Astrocyte (in vitro differentiated cells and primary cell): ENCODE measurements at regions not wholly inside any gene's neighbourhood (a gene's known extent, or its start where the extent isn't known, plus 50 kb on each side); places are given as distances from the start of the nearest gene placed in this dataset.
A peak's percentile ranks its signal among the peaks of the same experiment; 100 is the strongest.

ENCODE experiments used
- DNase-seq: peaks from one replicate; pipeline ENCODE4 v3.0.0-alpha.2; 2010; ENCODE audit warnings: low read depth
- FAIRE-seq: peaks from 2 replicates; lab custom pipeline; 2011; peaks lifted over from hg19 to GRCh38; lab: Jason Lieb, UNC
- H2AFZ ChIP-seq: 2 replicates; pipeline ENCODE4 v1.6.0; 2012; ENCODE audit warnings: low read depth, low read length, inconsistent platforms
- H3K27ac ChIP-seq: 2 replicates; pipeline ENCODE4 v1.5.1; 2011; ENCODE audit warnings: low read depth, low read length, inconsistent platforms
- H3K27me3 ChIP-seq: 2 replicates; pipeline ENCODE4 v1.6.0; 2011; ENCODE audit warnings: low read length, inconsistent platforms; ENCODE audit not compliant: insufficient read depth
- H3K36me3 ChIP-seq: 2 replicates; pipeline ENCODE4 v1.5.1; 2011; ENCODE audit warnings: low read length, inconsistent platforms; ENCODE audit not compliant: insufficient read depth
- H3K4me1 ChIP-seq: 2 replicates; pipeline ENCODE4 v1.5.1; 2011; ENCODE audit warnings: low read length, inconsistent platforms; ENCODE audit not compliant: insufficient read depth
- H3K4me2 ChIP-seq: 2 replicates; pipeline ENCODE4 v1.6.0; 2012; ENCODE audit warnings: low read length, inconsistent platforms
- H3K4me3 ChIP-seq: 2 replicates; pipeline ENCODE4 v1.5.1; 2011; ENCODE audit warnings: low read depth, mild to moderate bottlenecking, low read length, inconsistent platforms; ENCODE audit not compliant: insufficient read depth
- H3K79me2 ChIP-seq: 2 replicates; pipeline ENCODE4 v1.6.0; 2012; ENCODE audit warnings: mild to moderate bottlenecking, low read length, inconsistent platforms; ENCODE audit not compliant: insufficient read depth
- H3K9ac ChIP-seq: 2 replicates; pipeline ENCODE4 v1.6.0; 2012; ENCODE audit warnings: mild to moderate bottlenecking, low read length, inconsistent platforms
- H3K9me3 ChIP-seq: 2 replicates; pipeline ENCODE4 v1.5.1; 2012; ENCODE audit warnings: low read depth, mild to moderate bottlenecking, low read length, inconsistent platforms; ENCODE audit not compliant: insufficient read depth
- H4K20me1 ChIP-seq: 2 replicates; pipeline ENCODE4 v1.6.0; 2012; ENCODE audit warnings: low read length, inconsistent platforms; ENCODE audit not compliant: insufficient read depth
- H3K27ac Mint-ChIP-seq: one replicate; pipeline ENCODE4 v1.8.0; 2021; ENCODE audit warnings: mild to moderate bottlenecking, mixed read lengths; ENCODE audit not compliant: unreplicated experiment
- H3K27me3 Mint-ChIP-seq: one replicate; pipeline ENCODE4 v1.8.0; 2021; ENCODE audit warnings: low read depth, mixed read lengths; ENCODE audit not compliant: unreplicated experiment
- H3K36me3 Mint-ChIP-seq: one replicate; pipeline ENCODE4 v1.8.0; 2021; ENCODE audit warnings: low read depth, mixed read lengths; ENCODE audit not compliant: unreplicated experiment
- H3K4me1 Mint-ChIP-seq: one replicate; pipeline ENCODE4 v1.8.0; 2021; ENCODE audit warnings: low read depth, mixed read lengths; ENCODE audit not compliant: unreplicated experiment
- H3K4me3 Mint-ChIP-seq: one replicate; pipeline ENCODE4 v1.8.0; 2021; ENCODE audit warnings: mild to moderate bottlenecking, moderate library complexity, mixed read lengths; ENCODE audit not compliant: unreplicated experiment
- H3K9me3 Mint-ChIP-seq: one replicate; pipeline ENCODE4 v1.8.0; 2021; ENCODE audit warnings: mild to moderate bottlenecking, mixed read lengths; ENCODE audit not compliant: unreplicated experiment
- EZH2 ChIP-seq: IDR thresholded peaks from 2 replicates; pipeline ENCODE4 v1.6.1; 2012; ENCODE audit warnings: mild to moderate bottlenecking, low read length, inconsistent platforms; ENCODE audit not compliant: insufficient read depth
- TF ChIP-seq, protein P1 (sequence below): IDR thresholded peaks from 2 replicates; pipeline ENCODE4 v1.5.1; 2011; ENCODE audit warnings: low read depth, mild to moderate bottlenecking, inconsistent platforms, low read length, moderate library complexity; ENCODE audit not compliant: insufficient read depth

GRCh38 chr4:16448241-16448840, 222.1 kb upstream of the TAPT1 start:
- peaks cover 4% of the 10 kb centered on the region for H3K9me3 Mint-ChIP-seq
- H3K4me1 ChIP-seq: no peaks in the 10 kb centered on the region
- H3K27me3 Mint-ChIP-seq: peaks cover 19% of the 10 kb centered on the region
- DNase-seq (no peak), FAIRE-seq (no peak)
- H3K36me3 Mint-ChIP-seq: no peaks in the 10 kb centered on the region
- no peaks in the 10 kb centered on the region for H3K4me1 Mint-ChIP-seq
- H3K4me3 Mint-ChIP-seq: no peak overlapping the region
- H3K9ac ChIP-seq: no peak overlapping the region
- H4K20me1 ChIP-seq: no peaks in the 10 kb centered on the region
- H3K4me3 ChIP-seq: no peak overlapping the region
- no peak overlapping the region for H3K4me2 ChIP-seq
- no peak overlapping the region for H3K27ac Mint-ChIP-seq
- H3K79me2 ChIP-seq: no peaks in the 10 kb centered on the region
- TF ChIP-seq, protein P1, sequence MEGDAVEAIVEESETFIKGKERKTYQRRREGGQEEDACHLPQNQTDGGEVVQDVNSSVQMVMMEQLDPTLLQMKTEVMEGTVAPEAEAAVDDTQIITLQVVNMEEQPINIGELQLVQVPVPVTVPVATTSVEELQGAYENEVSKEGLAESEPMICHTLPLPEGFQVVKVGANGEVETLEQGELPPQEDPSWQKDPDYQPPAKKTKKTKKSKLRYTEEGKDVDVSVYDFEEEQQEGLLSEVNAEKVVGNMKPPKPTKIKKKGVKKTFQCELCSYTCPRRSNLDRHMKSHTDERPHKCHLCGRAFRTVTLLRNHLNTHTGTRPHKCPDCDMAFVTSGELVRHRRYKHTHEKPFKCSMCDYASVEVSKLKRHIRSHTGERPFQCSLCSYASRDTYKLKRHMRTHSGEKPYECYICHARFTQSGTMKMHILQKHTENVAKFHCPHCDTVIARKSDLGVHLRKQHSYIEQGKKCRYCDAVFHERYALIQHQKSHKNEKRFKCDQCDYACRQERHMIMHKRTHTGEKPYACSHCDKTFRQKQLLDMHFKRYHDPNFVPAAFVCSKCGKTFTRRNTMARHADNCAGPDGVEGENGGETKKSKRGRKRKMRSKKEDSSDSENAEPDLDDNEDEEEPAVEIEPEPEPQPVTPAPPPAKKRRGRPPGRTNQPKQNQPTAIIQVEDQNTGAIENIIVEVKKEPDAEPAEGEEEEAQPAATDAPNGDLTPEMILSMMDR: no peak
- TF ChIP-seq EZH2: no peak
- H3K9me3 ChIP-seq: no peaks in the 10 kb centered on the region
- no peak overlapping the region for H3K27ac ChIP-seq
- H2AFZ ChIP-seq: no peak overlapping the region
- peaks cover 2% of the 10 kb centered on the region for H3K27me3 ChIP-seq
- no peaks in the 10 kb centered on the region for H3K36me3 ChIP-seq

DNA sequence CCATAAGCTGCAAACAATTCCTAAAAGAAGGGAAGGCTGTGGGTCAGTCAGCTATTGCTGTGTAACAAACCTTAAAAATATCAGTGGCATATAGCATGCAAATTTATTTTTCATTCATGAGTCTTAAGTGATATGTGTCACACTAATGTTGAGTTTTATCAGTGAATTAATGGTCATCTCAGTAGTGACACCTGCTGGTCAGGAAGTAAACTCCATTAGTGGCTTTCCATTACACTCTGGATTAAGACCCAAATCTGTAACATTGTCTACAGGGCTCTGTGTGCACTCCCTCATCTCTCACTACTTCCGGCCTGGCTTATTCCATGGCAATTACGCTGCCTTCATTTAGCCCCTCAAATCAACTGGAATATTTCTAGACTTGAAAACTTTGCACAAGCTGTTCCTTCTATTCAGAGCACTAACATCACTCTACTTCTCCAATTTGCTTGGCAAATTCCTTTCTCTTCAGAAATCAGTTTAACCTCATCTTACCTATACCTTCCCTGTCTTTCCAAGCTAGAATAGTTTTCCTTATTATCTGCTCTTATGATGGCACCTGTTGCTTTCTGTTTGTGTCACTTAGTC, 217.3 kb upstream of the TAPT1 start:
- DNase-seq: peak; percentile 40

More for the DNA sequence above, 217.3 kb upstream of the TAPT1 start:
- Mint-ChIP-seq H3K4me3 (no peak overlapping the region), H3K36me3 (no peaks in the 10 kb centered on the region), H3K27me3 (peaks cover 12% of the 10 kb centered on the region), H3K27ac (no peak overlapping the region), H3K4me1 (peaks cover 9% of the 10 kb centered on the region), H3K9me3 (no peaks in the 10 kb centered on the region)
- Histone ChIP-seq H3K4me2 (no peak overlapping the region), H3K27ac (no peak overlapping the region), H3K4me3 (no peak overlapping the region), H3K9me3 (no peaks in the 10 kb centered on the region), H3K36me3 (no peaks in the 10 kb centered on the region), H4K20me1 (no peaks in the 10 kb centered on the region), H3K27me3 (no peaks in the 10 kb centered on the region), H3K79me2 (no peaks in the 10 kb centered on the region), H2AFZ (no peak overlapping the region), H3K4me1 (peaks cover 5% of the 10 kb centered on the region), H3K9ac (no peak overlapping the region)
- TF ChIP-seq EZH2: no peak
- TF ChIP-seq, protein P1: peak; percentile 69
- peak; percentile 23 for FAIRE-seq
